H9 (cell line): ENCODE measurements at regions not wholly inside any gene's neighbourhood (a gene's known extent, or its start where the extent isn't known, plus 50 kb on each side); places are given as distances from the start of the nearest gene placed in this dataset.

Experiments used
- DNase-seq: peaks from one replicate; pipeline ENCODE4 v3.0.0-alpha.2; 2017
- H2AFZ ChIP-seq: one replicate; pipeline ENCODE4 v1.6.1; 2013; ENCODE audit warnings: mild to moderate bottlenecking, low read length, control low read depth, moderate library complexity
- H2AK5ac ChIP-seq: 2 replicates; pipeline ENCODE4 v1.6.1; 2013; ENCODE audit warnings: low read length, control low read depth, mixed read lengths; ENCODE audit not compliant: insufficient read length
- H2BK120ac ChIP-seq: one replicate; pipeline ENCODE4 v1.6.1; 2013; ENCODE audit warnings: low read depth, mild to moderate bottlenecking, low read length, control low read depth, inconsistent platforms; ENCODE audit not compliant: poor library complexity, severe bottlenecking
- H2BK12ac ChIP-seq: 2 replicates; pipeline ENCODE4 v1.6.1; 2013; ENCODE audit warnings: low read length, control low read depth, mixed read lengths, low read depth; ENCODE audit not compliant: insufficient read length
- H2BK15ac ChIP-seq: 2 replicates; pipeline ENCODE4 v1.6.1; 2013; ENCODE audit warnings: low read depth, low read length, control low read depth
- H2BK20ac ChIP-seq: one replicate; pipeline ENCODE4 v1.6.1; 2013; ENCODE audit warnings: low read depth, mild to moderate bottlenecking, low read length, control low read depth, inconsistent platforms; ENCODE audit not compliant: poor library complexity, severe bottlenecking
- H2BK5ac ChIP-seq: 2 replicates; pipeline ENCODE4 v1.6.1; 2013; ENCODE audit warnings: low read length, control low read depth, mixed read lengths; ENCODE audit not compliant: insufficient read length
- H3K14ac ChIP-seq: 2 replicates; pipeline ENCODE4 v1.6.1; 2013; ENCODE audit warnings: low read length, control low read depth; ENCODE audit not compliant: insufficient read depth
- H3K18ac ChIP-seq: 2 replicates; pipeline ENCODE4 v1.6.1; 2013; ENCODE audit warnings: low read depth, mild to moderate bottlenecking, mixed read lengths, low read length, control low read depth; ENCODE audit not compliant: insufficient read length
- H3K23ac ChIP-seq: 2 replicates; pipeline ENCODE4 v1.6.1; 2013; ENCODE audit warnings: low read length, control low read depth, mixed read lengths, low read depth; ENCODE audit not compliant: insufficient read length
- H3K23me2 ChIP-seq: 2 replicates; pipeline ENCODE4 v1.6.1; 2013; ENCODE audit warnings: low read depth, mild to moderate bottlenecking, mixed read lengths, low read length, control low read depth; ENCODE audit not compliant: insufficient read length, poor library complexity, severe bottlenecking
- H3K27ac ChIP-seq: 2 replicates; pipeline ENCODE4 v1.5.1; 2013; ENCODE audit warnings: low read length, control low read depth, mixed read lengths, low read depth; ENCODE audit not compliant: insufficient read length
- H3K27me3 ChIP-seq: 2 replicates; pipeline ENCODE4 v1.6.1; 2013; ENCODE audit warnings: low read length, control low read depth, inconsistent platforms; ENCODE audit not compliant: insufficient read depth
- H3K4ac ChIP-seq: 2 replicates; pipeline ENCODE4 v1.6.1; 2013; ENCODE audit warnings: low read depth, mild to moderate bottlenecking, control low read depth, inconsistent platforms, low read length, moderate library complexity
- H3K4me1 ChIP-seq: 2 replicates; pipeline ENCODE4 v1.6.1; 2013; ENCODE audit warnings: low read length, control low read depth, inconsistent platforms; ENCODE audit not compliant: insufficient read depth
- H3K4me2 ChIP-seq: 2 replicates; pipeline ENCODE4 v1.6.1; 2013; ENCODE audit warnings: low read length, control low read depth, mixed read lengths; ENCODE audit not compliant: insufficient read length, insufficient read depth
- H3K56ac ChIP-seq: 2 replicates; pipeline ENCODE4 v1.6.1; 2013; ENCODE audit warnings: low read depth, mild to moderate bottlenecking, mixed read lengths, low read length, control low read depth; ENCODE audit not compliant: insufficient read length
- H3K79me1 ChIP-seq: 2 replicates; pipeline ENCODE4 v1.6.1; 2013; ENCODE audit warnings: low read depth, mild to moderate bottlenecking, moderate library complexity, low read length, control low read depth, inconsistent platforms; ENCODE audit not compliant: insufficient read depth, poor library complexity, severe bottlenecking
- H3K79me2 ChIP-seq: 2 replicates; pipeline ENCODE4 v1.6.1; 2013; ENCODE audit warnings: low read length, control low read depth, inconsistent platforms; ENCODE audit not compliant: insufficient read depth
- H3K9ac ChIP-seq: 2 replicates; pipeline ENCODE4 v1.6.1; 2013; ENCODE audit warnings: low read length, control low read depth, mixed read lengths; ENCODE audit not compliant: insufficient read length; ENCODE audit errors: extremely low read depth
- H3K9me3 ChIP-seq: one replicate; pipeline ENCODE4 v1.6.1; 2013; ENCODE audit warnings: low read depth, low read length, inconsistent platforms; ENCODE audit not compliant: control insufficient read depth
- H3T11ph ChIP-seq: one replicate; pipeline ENCODE4 v1.6.1; 2013; ENCODE audit warnings: mild to moderate bottlenecking, low read length, control low read depth, inconsistent platforms
- H4K20me1 ChIP-seq: one replicate; pipeline ENCODE4 v1.6.1; 2013; ENCODE audit not compliant: control insufficient read depth, insufficient read length, insufficient read depth
- H4K5ac ChIP-seq: 2 replicates; pipeline ENCODE4 v1.6.1; 2013; ENCODE audit warnings: low read depth, mild to moderate bottlenecking, mixed read lengths, low read length, control low read depth; ENCODE audit not compliant: insufficient read length
- H4K8ac ChIP-seq: replicated peaks from 2 replicates; pipeline ENCODE4 v1.6.1; 2013; ENCODE audit warnings: low read length, control low read depth, mixed read lengths, low read depth; ENCODE audit not compliant: insufficient read length
- H4K91ac ChIP-seq: 2 replicates; pipeline ENCODE4 v1.6.1; 2013; ENCODE audit warnings: low read depth, mild to moderate bottlenecking, moderate library complexity, mixed read lengths, low read length, control low read depth; ENCODE audit not compliant: insufficient read length
- H3K27ac Mint-ChIP-seq, 3 experiments: 2 replicates in 2 of 3; 3 replicates in 1 of 3; pipeline ENCODE4 v1.8.0; 2020 to 2021; ENCODE audit warnings: mixed read lengths in 3 of 3, mild to moderate bottlenecking in 1 of 3, moderate library complexity in 1 of 3
- H3K27me3 Mint-ChIP-seq: 2 replicates; pipeline ENCODE4 v1.8.0; 2021; ENCODE audit warnings: low read depth, mild to moderate bottlenecking, moderate library complexity, mixed read lengths
- H3K36me3 Mint-ChIP-seq, 3 experiments: 2 replicates in 2 of 3; 3 replicates in 1 of 3; pipeline ENCODE4 v1.8.0; 2020 to 2021; ENCODE audit warnings: low read depth in 3 of 3, mixed read lengths in 3 of 3; ENCODE audit not compliant: insufficient read depth in 1 of 3
- H3K4me1 Mint-ChIP-seq, 2 experiments: 2 replicates each; pipeline ENCODE4 v1.8.0; 2020; ENCODE audit warnings: mixed read lengths in 2 of 2
- H3K4me3 Mint-ChIP-seq, 2 experiments: 2 replicates in 1 of 2; 3 replicates in 1 of 2; pipeline ENCODE4 v1.8.0; 2020 to 2021; ENCODE audit warnings: mild to moderate bottlenecking in 2 of 2, mixed read lengths in 2 of 2, moderate library complexity in 1 of 2
- H3K9me3 Mint-ChIP-seq, 2 experiments: 2 replicates in 1 of 2; 3 replicates in 1 of 2; pipeline ENCODE4 v1.8.0; 2020; ENCODE audit warnings: mild to moderate bottlenecking in 2 of 2, mixed read lengths in 2 of 2, moderate library complexity in 1 of 2
- WGBS: extraction: QIAGEN DNeasy Blood & Tissue Kit; methylation state at CpG from one replicate; pipeline ENCODE4 v1.1.7; 2013; ENCODE audit warnings: missing lambda C conversion rate, low lambda C conversion rate, mixed read lengths; ENCODE audit not compliant: insufficient read length; ENCODE audit errors: extremely low coverage; 5-methylcytosine and 5-hydroxymethylcytosine counted together
- TF ChIP-seq, protein P1 (sequence below): fragments of 200-600 bp; sonication (generic); conservative IDR thresholded peaks from 3 replicates; pipeline ENCODE4 v1.8.0; 2021; ENCODE audit warnings: antibody characterized with exemption, mild to moderate bottlenecking

GRCh38 chr11:42172441-42172840, 713.0 kb upstream of the LRRC4C start:
- H3K4me1 Mint-ChIP-seq = no peaks in the 10 kb centered on the region
- Histone ChIP-seq H3K56ac (no peak overlapping the region), H3K9ac (no peak overlapping the region), H2BK20ac (no peak overlapping the region), H2BK5ac (no peak overlapping the region), H3K4me2 (no peak overlapping the region), H3K9me3 (no peaks in the 10 kb centered on the region), H2AK5ac (no peak overlapping the region), H3K18ac (no peak overlapping the region), H3K27ac (no peak overlapping the region), H3K4ac (no peak overlapping the region), H3K23me2 (no peaks in the 10 kb centered on the region), H2BK120ac (no peak overlapping the region), H3K79me1 (no peaks in the 10 kb centered on the region), H2AFZ (no peak overlapping the region), H3K23ac (no peak overlapping the region), H3K14ac (no peak overlapping the region), H2BK15ac (no peak overlapping the region), H3K79me2 (no peaks in the 10 kb centered on the region), H2BK12ac (no peak overlapping the region), H3K4me1 (no peaks in the 10 kb centered on the region), H3K27me3 (no peaks in the 10 kb centered on the region), H4K8ac (no peak overlapping the region), H4K91ac (no peak overlapping the region), H4K20me1 (no peaks in the 10 kb centered on the region), H3T11ph (no peak overlapping the region), H4K5ac (no peak overlapping the region)
- no peak for DNase-seq
- no peaks in the 10 kb centered on the region for H3K36me3 Mint-ChIP-seq
- H3K27me3 Mint-ChIP-seq = no peaks in the 10 kb centered on the region
- no peak overlapping the region; a peak in 1 of 7 replicates for H3K27ac Mint-ChIP-seq
- H3K9me3 Mint-ChIP-seq = no peaks in the 10 kb centered on the region; a peak in 1 of 5 replicates
- no peak overlapping the region for H3K4me3 Mint-ChIP-seq
- TF ChIP-seq, protein P1, sequence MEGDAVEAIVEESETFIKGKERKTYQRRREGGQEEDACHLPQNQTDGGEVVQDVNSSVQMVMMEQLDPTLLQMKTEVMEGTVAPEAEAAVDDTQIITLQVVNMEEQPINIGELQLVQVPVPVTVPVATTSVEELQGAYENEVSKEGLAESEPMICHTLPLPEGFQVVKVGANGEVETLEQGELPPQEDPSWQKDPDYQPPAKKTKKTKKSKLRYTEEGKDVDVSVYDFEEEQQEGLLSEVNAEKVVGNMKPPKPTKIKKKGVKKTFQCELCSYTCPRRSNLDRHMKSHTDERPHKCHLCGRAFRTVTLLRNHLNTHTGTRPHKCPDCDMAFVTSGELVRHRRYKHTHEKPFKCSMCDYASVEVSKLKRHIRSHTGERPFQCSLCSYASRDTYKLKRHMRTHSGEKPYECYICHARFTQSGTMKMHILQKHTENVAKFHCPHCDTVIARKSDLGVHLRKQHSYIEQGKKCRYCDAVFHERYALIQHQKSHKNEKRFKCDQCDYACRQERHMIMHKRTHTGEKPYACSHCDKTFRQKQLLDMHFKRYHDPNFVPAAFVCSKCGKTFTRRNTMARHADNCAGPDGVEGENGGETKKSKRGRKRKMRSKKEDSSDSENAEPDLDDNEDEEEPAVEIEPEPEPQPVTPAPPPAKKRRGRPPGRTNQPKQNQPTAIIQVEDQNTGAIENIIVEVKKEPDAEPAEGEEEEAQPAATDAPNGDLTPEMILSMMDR = no peak
- no CpG with 5 or more reads among the region's 3 CpGs for WGBS
